ENCODE measurements at regions not wholly inside any gene's neighbourhood (a gene's known extent, or its start where the extent isn't known, plus 50 kb on each side); places are given as distances from the start of the nearest gene placed in this dataset.

DNA sequence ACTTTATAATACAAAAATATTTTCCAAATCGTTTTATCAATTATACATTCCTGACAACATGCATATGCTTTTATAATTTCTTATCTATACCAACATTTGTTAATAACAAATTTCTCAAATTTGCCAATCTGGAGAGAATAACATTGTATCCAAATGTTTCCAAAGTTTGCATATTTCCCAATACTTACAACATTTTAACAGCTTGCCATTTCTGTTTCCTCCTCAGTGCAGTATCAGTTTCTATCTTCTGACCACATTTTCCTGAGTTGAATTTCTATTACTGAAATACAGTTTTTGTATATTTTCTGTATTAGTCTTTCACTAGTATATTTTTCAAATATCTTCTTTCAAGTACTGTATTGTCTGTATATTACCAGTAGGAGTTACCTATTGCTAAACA is 1594.3 kb downstream of the PLA2G4A start:
- no peak overlapping the region for H3K4me3 ChIP-seq (ENCODE audit: low read length)
- H3K9ac ChIP-seq (ENCODE audit: low read depth, low read length) = no peak overlapping the region
- 87% methylated on average over 1 of the region's 1 CpG for WGBS
- H3K27ac ChIP-seq (ENCODE audit: low read depth, low read length) = no peak overlapping the region
- no peaks in the 10 kb centered on the region for H3K27me3 ChIP-seq (ENCODE audit: insufficient read depth, low read length)
- no peaks in the 10 kb centered on the region for H3K9me3 ChIP-seq (ENCODE audit: insufficient read depth, low read depth, low read length)
- H3K36me3 ChIP-seq (ENCODE audit: insufficient read depth, low read length) = no peaks in the 10 kb centered on the region
- no peaks in the 10 kb centered on the region for H3K4me1 ChIP-seq (ENCODE audit: insufficient read depth, low read length)

DNA sequence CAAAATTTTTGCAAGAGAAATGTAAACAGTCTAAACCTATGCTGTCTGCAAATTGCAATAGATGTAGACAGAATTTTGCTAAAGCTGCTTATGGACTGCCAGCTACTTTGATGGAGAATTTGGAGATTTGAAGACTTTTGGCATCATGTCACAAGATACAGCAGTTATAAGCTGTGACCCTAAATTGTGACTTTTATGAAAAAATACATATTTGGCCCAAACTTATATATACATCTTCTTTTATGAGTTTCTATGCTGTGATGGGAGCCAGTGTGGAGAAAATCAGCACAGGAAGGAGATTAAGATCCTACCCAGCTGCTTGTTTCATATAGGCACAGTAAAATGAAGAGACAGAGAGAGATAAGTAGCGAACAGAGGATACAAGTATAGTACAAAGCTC is 1595.4 kb downstream of the PLA2G4A start:
- Histone ChIP-seq H3K27ac (ENCODE audit: low read depth, low read length) (no peak overlapping the region), H3K36me3 (ENCODE audit: insufficient read depth, low read length) (no peaks in the 10 kb centered on the region), H3K4me3 (ENCODE audit: low read length) (no peak overlapping the region), H3K9me3 (ENCODE audit: insufficient read depth, low read depth, low read length) (no peaks in the 10 kb centered on the region), H3K9ac (ENCODE audit: low read depth, low read length) (no peak overlapping the region), H3K27me3 (ENCODE audit: insufficient read depth, low read length) (no peaks in the 10 kb centered on the region), H3K4me1 (ENCODE audit: insufficient read depth, low read length) (no peaks in the 10 kb centered on the region)
- WGBS = no CpG with 5 or more reads among the region's 1 CpG

DNA sequence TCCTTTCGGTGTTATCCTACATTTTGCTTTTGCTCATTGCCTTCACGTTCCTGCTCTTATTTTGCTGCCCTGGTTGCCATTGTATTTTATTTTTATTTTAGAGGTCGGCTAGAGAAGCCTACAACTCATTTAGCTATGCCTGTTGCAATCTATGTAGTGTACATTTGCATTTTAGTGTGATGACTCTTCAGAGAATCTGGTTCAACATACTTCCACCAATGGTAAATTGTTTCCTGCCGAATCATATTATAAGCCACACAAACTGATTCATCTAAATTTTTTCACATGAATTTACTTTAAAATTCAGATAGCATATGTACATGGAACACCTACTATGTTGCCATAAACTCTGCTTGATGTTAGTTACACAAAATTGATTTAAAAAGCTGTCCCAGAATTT is 1596.9 kb downstream of the PLA2G4A start:
- no peak overlapping the region for H3K27ac ChIP-seq (ENCODE audit: low read depth, low read length)
- no peaks in the 10 kb centered on the region for H3K27me3 ChIP-seq (ENCODE audit: insufficient read depth, low read length)
- H3K36me3 ChIP-seq (ENCODE audit: insufficient read depth, low read length) = no peaks in the 10 kb centered on the region
- no peak overlapping the region for H3K4me3 ChIP-seq (ENCODE audit: low read length)
- H3K9me3 ChIP-seq (ENCODE audit: insufficient read depth, low read depth, low read length) = no peaks in the 10 kb centered on the region
- H3K4me1 ChIP-seq (ENCODE audit: insufficient read depth, low read length) = no peaks in the 10 kb centered on the region
- H3K9ac ChIP-seq (ENCODE audit: low read depth, low read length) = no peak overlapping the region
- 99% methylated on average over 3 of the region's 4 CpGs for WGBS

DNA sequence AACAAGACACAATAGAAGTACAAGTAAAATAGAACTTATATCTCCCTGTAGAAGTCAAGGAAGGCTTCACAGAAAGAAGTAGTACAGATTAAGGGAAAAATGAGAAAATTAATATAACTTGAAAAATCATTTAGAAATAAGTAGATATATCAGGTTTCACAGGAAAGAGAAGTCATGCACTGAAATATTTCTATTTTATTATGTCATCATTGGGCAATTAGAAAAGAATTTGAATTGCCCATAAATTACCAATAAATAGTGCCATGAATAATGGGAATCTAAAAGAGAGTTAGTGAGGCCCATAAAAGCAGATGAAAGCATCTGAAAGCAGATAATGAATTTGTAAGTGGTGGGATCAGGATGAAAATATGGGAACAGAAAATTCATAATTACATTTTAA is 1597.8 kb downstream of the PLA2G4A start:
- Histone ChIP-seq H3K27me3 (ENCODE audit: insufficient read depth, low read length) (no peaks in the 10 kb centered on the region), H3K4me3 (ENCODE audit: low read length) (no peak overlapping the region), H3K9ac (ENCODE audit: low read depth, low read length) (no peak overlapping the region), H3K36me3 (ENCODE audit: insufficient read depth, low read length) (no peaks in the 10 kb centered on the region), H3K27ac (ENCODE audit: low read depth, low read length) (no peak overlapping the region), H3K9me3 (ENCODE audit: insufficient read depth, low read depth, low read length) (no peaks in the 10 kb centered on the region), H3K4me1 (ENCODE audit: insufficient read depth, low read length) (no peaks in the 10 kb centered on the region)

DNA sequence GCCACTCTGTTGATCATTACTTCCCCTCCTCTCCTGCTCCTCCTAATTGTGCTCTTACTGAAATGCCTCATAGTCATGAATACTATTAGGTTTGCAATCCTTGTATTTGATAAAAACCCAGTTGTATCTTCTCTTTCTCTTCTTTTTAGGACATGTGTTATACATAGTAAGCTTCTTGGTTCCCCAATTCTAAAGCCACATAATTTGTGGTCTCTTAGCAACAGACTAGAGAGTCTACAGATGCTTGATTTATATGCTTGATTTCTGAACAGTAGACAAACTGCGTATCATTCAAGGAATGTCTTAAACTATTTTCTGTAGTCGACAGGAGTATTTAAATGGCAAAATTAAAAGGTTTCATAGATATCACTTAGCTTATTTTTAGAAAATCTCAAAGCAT is 1598.9 kb downstream of the PLA2G4A start:
- H3K4me1 ChIP-seq (ENCODE audit: insufficient read depth, low read length) = no peaks in the 10 kb centered on the region
- no peak overlapping the region for H3K27ac ChIP-seq (ENCODE audit: low read depth, low read length)
- WGBS = 93% methylated on average over 1 of the region's 2 CpGs
- H3K36me3 ChIP-seq (ENCODE audit: insufficient read depth, low read length) = no peaks in the 10 kb centered on the region
- H3K9ac ChIP-seq (ENCODE audit: low read depth, low read length) = no peak overlapping the region
- H3K9me3 ChIP-seq (ENCODE audit: insufficient read depth, low read depth, low read length) = no peaks in the 10 kb centered on the region
- no peaks in the 10 kb centered on the region for H3K27me3 ChIP-seq (ENCODE audit: insufficient read depth, low read length)
- no peak overlapping the region for H3K4me3 ChIP-seq (ENCODE audit: low read length)

DNA sequence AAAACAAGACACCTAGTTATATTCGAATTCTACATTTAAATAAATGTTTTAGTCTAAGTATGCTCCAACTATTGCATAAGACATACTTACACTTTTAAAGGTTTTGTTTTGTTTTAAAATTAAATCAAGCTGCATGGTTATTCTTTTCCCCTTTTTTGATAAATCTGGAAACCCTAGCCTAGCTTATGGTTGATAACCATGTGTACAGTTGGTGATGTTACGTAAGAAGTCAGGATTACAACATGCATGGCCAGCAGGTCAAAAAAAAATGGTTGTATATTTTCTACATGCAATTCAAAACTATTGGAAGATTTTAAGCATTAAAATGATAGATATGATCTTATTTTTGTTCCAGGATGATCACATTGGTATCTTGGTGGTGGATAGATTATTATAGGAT is 1600.6 kb downstream of the PLA2G4A start:
- 80% methylated on average over 1 of the region's 2 CpGs for WGBS
- no peak overlapping the region for H3K27ac ChIP-seq (ENCODE audit: low read depth, low read length)
- no peaks in the 10 kb centered on the region for H3K27me3 ChIP-seq (ENCODE audit: insufficient read depth, low read length)

DNA sequence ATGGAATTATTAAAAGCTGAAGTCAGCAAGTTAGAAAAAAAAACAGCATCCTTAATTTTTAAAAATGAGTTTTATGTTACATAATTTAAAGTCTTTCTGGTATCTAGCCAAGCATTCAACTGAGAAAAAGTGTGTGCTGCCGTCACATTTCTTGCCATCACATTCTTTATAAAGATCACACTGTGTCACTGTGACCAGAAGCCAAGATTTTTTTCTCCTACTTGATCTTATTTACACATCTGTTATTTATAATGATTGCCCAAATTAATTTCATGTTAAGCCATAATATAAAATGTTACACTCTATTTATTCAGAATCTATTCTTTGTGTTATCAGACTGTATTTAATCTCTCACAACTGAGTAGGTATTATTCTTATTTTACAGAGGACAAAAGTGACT is 1603.7 kb downstream of the PLA2G4A start:
- H3K4me1 ChIP-seq (ENCODE audit: insufficient read depth, low read length) = no peaks in the 10 kb centered on the region
- H3K27ac ChIP-seq (ENCODE audit: low read depth, low read length) = no peak overlapping the region
- no peak overlapping the region for H3K4me3 ChIP-seq (ENCODE audit: low read length)
- WGBS = 96% methylated on average over 1 of the region's 1 CpG
- no peaks in the 10 kb centered on the region for H3K36me3 ChIP-seq (ENCODE audit: insufficient read depth, low read length)
- H3K9me3 ChIP-seq (ENCODE audit: insufficient read depth, low read depth, low read length) = no peaks in the 10 kb centered on the region
- H3K9ac ChIP-seq (ENCODE audit: low read depth, low read length) = no peak overlapping the region
- H3K27me3 ChIP-seq (ENCODE audit: insufficient read depth, low read length) = no peaks in the 10 kb centered on the region

More for the DNA sequence above, 1600.6 kb downstream of the PLA2G4A start:
- Histone ChIP-seq H3K9me3 (ENCODE audit: insufficient read depth, low read depth, low read length) (no peaks in the 10 kb centered on the region), H3K4me1 (ENCODE audit: insufficient read depth, low read length) (no peaks in the 10 kb centered on the region), H3K9ac (ENCODE audit: low read depth, low read length) (no peak overlapping the region), H3K4me3 (ENCODE audit: low read length) (no peak overlapping the region), H3K36me3 (ENCODE audit: insufficient read depth, low read length) (no peaks in the 10 kb centered on the region)

DNA sequence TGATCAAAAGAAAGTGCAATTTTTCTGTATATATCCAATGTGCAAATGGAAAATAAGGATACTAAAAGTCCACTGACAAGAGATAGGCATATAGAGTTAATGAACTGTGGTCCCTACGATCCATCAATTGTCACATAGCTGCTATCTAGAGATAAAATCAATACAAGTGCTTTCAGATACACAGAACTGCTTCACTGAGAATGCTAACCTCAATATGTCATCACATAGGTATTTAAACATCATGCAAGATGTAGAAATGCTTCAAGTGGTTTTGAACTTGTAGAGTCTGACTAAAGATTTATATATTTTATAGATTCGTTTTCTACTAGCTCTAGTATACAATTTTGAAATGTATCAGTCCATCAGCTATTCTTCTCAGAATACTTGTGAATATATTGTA is 1604.7 kb downstream of the PLA2G4A start:
- Histone ChIP-seq H3K9ac (ENCODE audit: low read depth, low read length) (no peak overlapping the region), H3K36me3 (ENCODE audit: insufficient read depth, low read length) (no peaks in the 10 kb centered on the region), H3K27me3 (ENCODE audit: insufficient read depth, low read length) (no peaks in the 10 kb centered on the region), H3K4me1 (ENCODE audit: insufficient read depth, low read length) (no peaks in the 10 kb centered on the region), H3K9me3 (ENCODE audit: insufficient read depth, low read depth, low read length) (no peaks in the 10 kb centered on the region), H3K27ac (ENCODE audit: low read depth, low read length) (no peak overlapping the region), H3K4me3 (ENCODE audit: low read length) (no peak overlapping the region)
- WGBS = 87% methylated on average over 1 of the region's 2 CpGs

DNA sequence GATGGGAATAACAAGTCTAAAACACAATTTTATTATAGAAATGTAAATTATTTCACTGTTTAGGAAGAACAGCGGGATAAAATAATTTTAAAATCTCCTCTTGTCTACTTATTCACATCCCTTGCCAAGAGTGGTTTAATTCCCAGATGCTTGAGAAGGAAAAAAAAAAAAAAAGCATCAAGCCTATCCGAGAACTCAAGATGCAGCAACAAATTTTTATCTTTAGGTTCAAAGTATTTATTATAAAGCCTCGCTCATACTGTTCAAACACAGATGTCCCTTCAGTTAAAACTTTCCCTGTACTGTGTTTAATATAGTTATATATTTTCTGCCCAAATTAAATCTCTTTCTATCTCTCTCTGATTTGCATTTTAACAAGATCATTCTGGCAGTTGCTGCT is 1615.8 kb downstream of the PLA2G4A start:
- WGBS = no CpG with 5 or more reads among the region's 3 CpGs
- Histone ChIP-seq H3K27ac (ENCODE audit: low read depth, low read length) (no peak overlapping the region), H3K9ac (ENCODE audit: low read depth, low read length) (no peak overlapping the region), H3K27me3 (ENCODE audit: insufficient read depth, low read length) (no peaks in the 10 kb centered on the region), H3K9me3 (ENCODE audit: insufficient read depth, low read depth, low read length) (no peaks in the 10 kb centered on the region), H3K4me1 (ENCODE audit: insufficient read depth, low read length) (no peaks in the 10 kb centered on the region), H3K36me3 (ENCODE audit: insufficient read depth, low read length) (no peaks in the 10 kb centered on the region), H3K4me3 (ENCODE audit: low read length) (no peak overlapping the region)

DNA sequence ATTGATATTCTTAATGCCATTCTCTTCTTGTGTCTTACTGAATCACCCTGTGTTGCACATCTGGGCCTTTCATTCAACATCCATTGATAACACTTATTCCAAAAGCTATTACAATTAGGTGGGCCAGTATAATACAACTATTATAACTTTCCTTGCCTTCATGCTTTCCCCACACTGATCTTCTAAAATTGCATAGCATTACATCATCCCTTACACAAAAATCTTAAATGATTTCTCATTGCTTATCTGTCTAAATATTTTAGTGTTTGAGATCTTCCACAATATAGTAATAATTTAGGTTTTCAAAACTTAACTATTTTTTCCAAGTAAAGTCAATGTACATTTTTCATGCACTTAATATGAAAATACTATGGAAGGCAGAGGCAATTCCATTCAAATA is 1634.1 kb downstream of the PLA2G4A start:
- H3K27me3 ChIP-seq (ENCODE audit: insufficient read depth, low read length) = no peaks in the 10 kb centered on the region
- no peaks in the 10 kb centered on the region for H3K36me3 ChIP-seq (ENCODE audit: insufficient read depth, low read length)
- H3K4me1 ChIP-seq (ENCODE audit: insufficient read depth, low read length) = no peaks in the 10 kb centered on the region
- H3K27ac ChIP-seq (ENCODE audit: low read depth, low read length) = no peak overlapping the region
- H3K9ac ChIP-seq (ENCODE audit: low read depth, low read length) = no peak overlapping the region
- no peaks in the 10 kb centered on the region for H3K9me3 ChIP-seq (ENCODE audit: insufficient read depth, low read depth, low read length)
- H3K4me3 ChIP-seq (ENCODE audit: low read length) = no peak overlapping the region

DNA sequence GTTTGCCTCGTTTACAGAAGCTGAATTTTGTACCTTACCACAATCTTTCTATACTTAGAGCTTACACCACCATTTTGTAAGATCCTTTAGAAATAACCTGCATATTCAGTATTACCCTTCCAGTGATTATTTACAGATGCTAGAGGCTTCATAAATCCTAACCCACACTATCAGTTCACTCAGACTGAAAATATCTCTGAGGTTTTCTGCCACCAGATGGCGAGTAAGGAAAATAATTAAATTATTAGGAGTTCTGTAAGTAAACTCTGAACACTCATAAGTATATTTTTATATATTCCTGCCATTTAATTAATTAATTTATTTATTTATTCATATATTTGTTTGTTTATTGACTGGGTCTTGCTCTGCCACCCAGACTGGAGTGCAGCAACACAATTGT is 1635.2 kb downstream of the PLA2G4A start:
- Histone ChIP-seq H3K27me3 (ENCODE audit: insufficient read depth, low read length) (no peaks in the 10 kb centered on the region), H3K36me3 (ENCODE audit: insufficient read depth, low read length) (no peaks in the 10 kb centered on the region), H3K9ac (ENCODE audit: low read depth, low read length) (no peak overlapping the region), H3K4me1 (ENCODE audit: insufficient read depth, low read length) (no peaks in the 10 kb centered on the region), H3K4me3 (ENCODE audit: low read length) (no peak overlapping the region), H3K9me3 (ENCODE audit: insufficient read depth, low read depth, low read length) (no peaks in the 10 kb centered on the region), H3K27ac (ENCODE audit: low read depth, low read length) (no peak overlapping the region)
- 91% methylated on average over 1 of the region's 2 CpGs for WGBS

DNA sequence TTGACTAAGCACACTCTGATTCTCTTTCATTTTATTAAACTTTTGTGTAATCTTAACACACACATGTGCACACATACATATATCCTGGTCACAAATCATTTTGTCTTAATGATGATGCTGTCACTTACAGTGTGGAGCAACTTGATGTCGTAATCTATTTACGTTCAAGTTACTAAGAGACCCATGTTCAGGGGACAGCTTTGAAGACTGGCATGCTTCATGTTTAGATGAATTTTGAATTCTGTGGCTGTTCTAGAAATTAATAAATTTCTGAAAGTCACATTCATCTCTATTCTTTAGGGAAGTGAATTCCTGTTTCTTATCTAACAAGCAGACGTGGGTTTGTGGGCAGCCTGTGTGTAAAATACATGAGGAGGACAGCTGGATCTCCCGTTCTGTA is 1637.8 kb downstream of the PLA2G4A start:
- no peak overlapping the region for H3K4me3 ChIP-seq (ENCODE audit: low read length)
- H3K27me3 ChIP-seq (ENCODE audit: insufficient read depth, low read length) = no peaks in the 10 kb centered on the region
- no peaks in the 10 kb centered on the region for H3K9me3 ChIP-seq (ENCODE audit: insufficient read depth, low read depth, low read length)
- no peak overlapping the region for H3K9ac ChIP-seq (ENCODE audit: low read depth, low read length)
- no peak overlapping the region for H3K27ac ChIP-seq (ENCODE audit: low read depth, low read length)
- WGBS = 94% methylated on average over 4 of the region's 4 CpGs
- H3K4me1 ChIP-seq (ENCODE audit: insufficient read depth, low read length) = no peaks in the 10 kb centered on the region
- no peaks in the 10 kb centered on the region for H3K36me3 ChIP-seq (ENCODE audit: insufficient read depth, low read length)

Data from HUES64 (cell line).